ENCODE measurements at regions not wholly inside any gene's neighbourhood (a gene's known extent, or its start where the extent isn't known, plus 50 kb on each side); places are given as distances from the start of the nearest gene placed in this dataset.
"Not testable (repeated sequence)": the region's sequence is repeated elsewhere in the genome, so short reads cannot be mapped to it uniquely, and the experiment has no call there.

GRCh38 chr10:29386342-29386999 is 97.6 kb downstream of the LYZL1 start:
- Histone ChIP-seq H4K91ac (ENCODE audit: low read depth, low read length) (no peak overlapping the region), H3K79me1 (ENCODE audit: low read length) (peaks cover 4% of the 10 kb centered on the region), H3K9me3 (ENCODE audit: insufficient read depth, low read depth, low read length) (peaks cover 2% of the 10 kb centered on the region), H3K27me3 (ENCODE audit: insufficient read depth, low read length) (no peaks in the 10 kb centered on the region), H3K4me2 (ENCODE audit: low read length) (no peak overlapping the region), H3K4me1 (ENCODE audit: control insufficient read depth in 1 of 2, insufficient read depth in 2 of 2, low read length in 2 of 2) (peaks cover 0 to under 1% of the 10 kb centered on the region in 2 experiments), H3K4me3 (ENCODE audit: low read depth, low read length) (no peak overlapping the region), H2BK120ac (ENCODE audit: insufficient read depth, low read length, poor library complexity) (no peak overlapping the region), H2AK5ac (ENCODE audit: low read length) (no peak overlapping the region), H2AFZ (ENCODE audit: insufficient read depth, low read length, poor library complexity) (no peak overlapping the region), H3K27ac (ENCODE audit: low read depth, low read length) (no peak overlapping the region), H2BK12ac (ENCODE audit: low read length) (no peak overlapping the region), H3K18ac (ENCODE audit: low read length) (no peak overlapping the region), H3K79me2 (ENCODE audit: control insufficient read depth, insufficient read depth, low read length, poor library complexity) (no peaks in the 10 kb centered on the region), H3K36me3 (ENCODE audit: control insufficient read depth in 1 of 2, insufficient read depth in 2 of 2, low read length in 2 of 2) (no peaks in the 10 kb centered on the region), H3K9ac (ENCODE audit: low read length) (no peak overlapping the region), H3K4ac (ENCODE audit: low read depth, low read length) (no peak overlapping the region), H4K12ac (ENCODE audit: low read depth, low read length) (no peak overlapping the region), H4K8ac (ENCODE audit: low read depth, low read length) (no peak overlapping the region), H3K14ac (ENCODE audit: low read length) (no peak overlapping the region), H2BK5ac (ENCODE audit: low read depth, low read length, poor library complexity) (no peak overlapping the region), H3K23ac (ENCODE audit: low read length) (no peak overlapping the region)
- WGBS (ENCODE audit: extremely low coverage, insufficient coverage, insufficient read length), result no CpG with 5 or more reads among the region's 8 CpGs
- peak; percentile 15 to 75 for DNase-seq

GRCh38 chr10:29387269-29387668 is 98.4 kb downstream of the LYZL1 start:
- H4K91ac ChIP-seq (ENCODE audit: low read depth, low read length), result no peak overlapping the region
- no peak overlapping the region for H2AFZ ChIP-seq (ENCODE audit: insufficient read depth, low read length, poor library complexity)
- H3K79me2 ChIP-seq (ENCODE audit: control insufficient read depth, insufficient read depth, low read length, poor library complexity), result no peaks in the 10 kb centered on the region
- no peak overlapping the region for H3K4me3 ChIP-seq (ENCODE audit: low read depth, low read length)
- WGBS (ENCODE audit: extremely low coverage, insufficient coverage, insufficient read length), result no CpG with 5 or more reads among the region's 5 CpGs
- no peaks in the 10 kb centered on the region for H3K27me3 ChIP-seq (ENCODE audit: insufficient read depth, low read length)
- peaks cover 0 to 3% of the 10 kb centered on the region in 2 experiments for H3K4me1 ChIP-seq (ENCODE audit: control insufficient read depth in 1 of 2, insufficient read depth in 2 of 2, low read length in 2 of 2)
- H3K79me1 ChIP-seq (ENCODE audit: low read length), result peaks cover 6% of the 10 kb centered on the region
- no peak overlapping the region for H2AK5ac ChIP-seq (ENCODE audit: low read length)
- no peak overlapping the region for H3K18ac ChIP-seq (ENCODE audit: low read length)
- no peak overlapping the region for H3K4me2 ChIP-seq (ENCODE audit: low read length)
- no peak overlapping the region for H2BK12ac ChIP-seq (ENCODE audit: low read length)
- H4K8ac ChIP-seq (ENCODE audit: low read depth, low read length), result no peak overlapping the region
- H3K9ac ChIP-seq (ENCODE audit: low read length), result no peak overlapping the region
- no peak overlapping the region for H2BK120ac ChIP-seq (ENCODE audit: insufficient read depth, low read length, poor library complexity)
- no peak for DNase-seq
- no peak overlapping the region for H3K23ac ChIP-seq (ENCODE audit: low read length)
- no peak overlapping the region for H3K14ac ChIP-seq (ENCODE audit: low read length)
- H4K12ac ChIP-seq (ENCODE audit: low read depth, low read length), result no peak overlapping the region
- no peaks in the 10 kb centered on the region for H3K36me3 ChIP-seq (ENCODE audit: control insufficient read depth in 1 of 2, insufficient read depth in 2 of 2, low read length in 2 of 2)
- H2BK5ac ChIP-seq (ENCODE audit: low read depth, low read length, poor library complexity), result no peak overlapping the region
- H3K27ac ChIP-seq (ENCODE audit: low read depth, low read length), result no peak overlapping the region
- peaks cover 2% of the 10 kb centered on the region for H3K9me3 ChIP-seq (ENCODE audit: insufficient read depth, low read depth, low read length)
- no peak overlapping the region for H3K4ac ChIP-seq (ENCODE audit: low read depth, low read length)

GRCh38 chr10:29388112-29388511 is 99.2 kb downstream of the LYZL1 start:
- H3K18ac ChIP-seq (ENCODE audit: low read length); H3K27ac ChIP-seq (ENCODE audit: low read depth, low read length); H2BK12ac ChIP-seq (ENCODE audit: low read length); H4K8ac ChIP-seq (ENCODE audit: low read depth, low read length); H2AFZ ChIP-seq (ENCODE audit: insufficient read depth, low read length, poor library complexity); H3K36me3 ChIP-seq (ENCODE audit: control insufficient read depth in 1 of 2, insufficient read depth in 2 of 2, low read length in 2 of 2); H4K12ac ChIP-seq (ENCODE audit: low read depth, low read length); H2AK5ac ChIP-seq (ENCODE audit: low read length); H3K4me1 ChIP-seq (ENCODE audit: control insufficient read depth in 1 of 2, insufficient read depth in 2 of 2, low read length in 2 of 2); H3K79me1 ChIP-seq (ENCODE audit: low read length); H3K9ac ChIP-seq (ENCODE audit: low read length); H3K4ac ChIP-seq (ENCODE audit: low read depth, low read length); H3K27me3 ChIP-seq (ENCODE audit: insufficient read depth, low read length); H2BK5ac ChIP-seq (ENCODE audit: low read depth, low read length, poor library complexity); H2BK120ac ChIP-seq (ENCODE audit: insufficient read depth, low read length, poor library complexity); H3K4me2 ChIP-seq (ENCODE audit: low read length); DNase-seq; H3K79me2 ChIP-seq (ENCODE audit: control insufficient read depth, insufficient read depth, low read length, poor library complexity); H3K4me3 ChIP-seq (ENCODE audit: low read depth, low read length); H3K9me3 ChIP-seq (ENCODE audit: insufficient read depth, low read depth, low read length); H3K14ac ChIP-seq (ENCODE audit: low read length); H3K23ac ChIP-seq (ENCODE audit: low read length); H4K91ac ChIP-seq (ENCODE audit: low read depth, low read length): not testable (repeated sequence)
- WGBS (ENCODE audit: extremely low coverage, insufficient coverage, insufficient read length), result no CpG with 5 or more reads among the region's 2 CpGs

GRCh38 chr10:29389493-29389892 is 100.6 kb downstream of the LYZL1 start:
- no peak overlapping the region for H2BK120ac ChIP-seq (ENCODE audit: insufficient read depth, low read length, poor library complexity)
- no peak for DNase-seq
- H2AK5ac ChIP-seq (ENCODE audit: low read length), result no peak overlapping the region
- H3K9ac ChIP-seq (ENCODE audit: low read length), result no peak overlapping the region
- H2BK5ac ChIP-seq (ENCODE audit: low read depth, low read length, poor library complexity), result no peak overlapping the region
- H3K14ac ChIP-seq (ENCODE audit: low read length), result no peak overlapping the region
- WGBS (ENCODE audit: extremely low coverage, insufficient coverage, insufficient read length), result no CpG with 5 or more reads among the region's 3 CpGs
- no peak overlapping the region for H3K23ac ChIP-seq (ENCODE audit: low read length)
- H4K8ac ChIP-seq (ENCODE audit: low read depth, low read length), result no peak overlapping the region
- no peak overlapping the region for H4K12ac ChIP-seq (ENCODE audit: low read depth, low read length)
- no peak overlapping the region for H3K4me3 ChIP-seq (ENCODE audit: low read depth, low read length)
- no peak overlapping the region for H3K4me2 ChIP-seq (ENCODE audit: low read length)
- no peak overlapping the region for H3K4ac ChIP-seq (ENCODE audit: low read depth, low read length)
- no peak overlapping the region for H2AFZ ChIP-seq (ENCODE audit: insufficient read depth, low read length, poor library complexity)
- H3K27me3 ChIP-seq (ENCODE audit: insufficient read depth, low read length), result no peaks in the 10 kb centered on the region
- H3K79me1 ChIP-seq (ENCODE audit: low read length), result peaks cover 6% of the 10 kb centered on the region
- no peak overlapping the region for H2BK12ac ChIP-seq (ENCODE audit: low read length)
- H3K4me1 ChIP-seq (ENCODE audit: control insufficient read depth in 1 of 2, insufficient read depth in 2 of 2, low read length in 2 of 2), result peaks cover 0 to 3% of the 10 kb centered on the region in 2 experiments
- no peak overlapping the region for H4K91ac ChIP-seq (ENCODE audit: low read depth, low read length)
- H3K27ac ChIP-seq (ENCODE audit: low read depth, low read length), result no peak overlapping the region
- peaks cover under 1% of the 10 kb centered on the region for H3K9me3 ChIP-seq (ENCODE audit: insufficient read depth, low read depth, low read length)
- no peak overlapping the region for H3K18ac ChIP-seq (ENCODE audit: low read length)
- H3K36me3 ChIP-seq (ENCODE audit: control insufficient read depth in 1 of 2, insufficient read depth in 2 of 2, low read length in 2 of 2), result no peaks in the 10 kb centered on the region
- H3K79me2 ChIP-seq (ENCODE audit: control insufficient read depth, insufficient read depth, low read length, poor library complexity), result no peaks in the 10 kb centered on the region
